GM18867 (cell line): ENCODE measurements at regions not wholly inside any gene's neighbourhood (a gene's known extent, or its start where the extent isn't known, plus 50 kb on each side); places are given as distances from the start of the nearest gene placed in this dataset.

Experiments used
- ATAC-seq: cut with Tn5 transposase; IDR thresholded peaks from one replicate; pipeline ENCODE4 v1.9.1; 2021; ENCODE audit warnings: mild to moderate bottlenecking, moderate library complexity; ENCODE audit not compliant: unreplicated experiment

- no peak for ATAC-seq
These were observed 139.8 kb downstream of the HNMT start for GRCh38 chr2:138104071-138104470.

DNA sequence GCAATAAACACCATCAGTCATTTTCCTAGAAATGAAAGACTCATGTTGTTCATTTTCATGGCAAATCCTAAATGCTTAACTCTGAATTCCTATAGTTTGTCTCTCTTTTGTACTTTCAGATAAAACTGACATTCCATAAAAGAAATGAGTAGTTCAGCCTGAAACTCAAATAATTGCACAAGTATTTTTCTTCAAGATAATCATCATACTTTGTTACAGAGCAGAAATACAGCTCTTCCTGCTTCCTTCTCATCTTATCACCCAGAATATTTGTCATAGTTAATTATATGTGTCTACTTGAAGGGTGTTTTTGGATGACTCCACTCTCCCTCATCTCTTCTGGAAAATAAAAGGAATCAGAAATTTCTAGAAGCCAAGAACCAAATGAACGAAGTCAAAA lies 141.1 kb downstream of the HNMT start:
- no peak for ATAC-seq

- ATAC-seq = no peak
These were observed 142.3 kb downstream of the HNMT start for GRCh38 chr2:138106606-138107005.

- no peak for ATAC-seq
These were observed 143.0 kb downstream of the HNMT start for GRCh38 chr2:138107288-138107687.

DNA sequence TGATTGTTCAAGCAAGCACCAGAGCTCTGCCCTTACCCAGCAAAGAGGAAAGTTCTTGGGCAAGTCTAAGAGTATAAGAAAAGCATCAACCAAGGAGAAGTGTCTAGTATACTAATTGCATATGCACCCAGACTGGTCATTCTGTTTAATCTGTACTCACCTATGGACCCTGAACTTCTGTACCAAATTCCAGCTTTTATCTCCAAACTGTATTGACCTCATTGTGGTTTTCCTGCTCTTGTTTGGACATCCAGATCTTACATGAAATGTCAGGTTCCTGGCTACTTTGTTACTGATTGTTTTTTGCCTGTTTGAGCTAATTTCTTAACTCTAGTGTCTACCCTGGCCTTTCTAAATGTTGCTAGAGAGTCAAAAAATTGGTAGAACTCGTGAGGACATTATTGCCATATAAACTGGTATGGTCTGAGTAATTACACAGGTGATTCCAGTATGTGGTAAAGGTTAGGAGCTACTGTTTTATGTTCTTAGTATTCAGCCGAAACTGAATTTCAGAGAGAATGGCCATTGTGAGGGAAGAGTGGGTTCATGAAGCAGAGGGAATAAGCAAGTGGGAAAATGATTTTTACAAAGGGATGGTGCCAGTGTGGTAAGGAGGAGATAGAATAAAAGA lies 146.3 kb downstream of the HNMT start:
- no peak for ATAC-seq

DNA sequence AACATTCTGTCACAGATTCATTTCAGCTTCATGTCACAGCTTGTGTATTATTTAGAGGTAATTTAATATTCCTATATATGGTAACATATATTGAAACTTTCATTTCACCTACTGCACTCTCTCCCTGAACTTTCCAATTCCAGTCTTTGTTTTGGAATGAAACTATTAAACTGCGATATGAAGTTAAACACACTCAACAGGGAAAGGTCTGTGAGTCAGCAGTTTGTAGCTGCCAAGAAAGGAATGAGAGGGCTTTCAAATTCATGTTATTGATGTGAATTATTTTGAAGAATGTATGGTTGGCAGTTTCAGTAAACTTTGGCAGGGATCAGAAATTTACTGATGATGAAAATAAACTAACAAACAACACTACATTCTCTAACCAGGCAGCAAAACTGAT lies 148.3 kb downstream of the HNMT start:
- ATAC-seq = no peak

DNA sequence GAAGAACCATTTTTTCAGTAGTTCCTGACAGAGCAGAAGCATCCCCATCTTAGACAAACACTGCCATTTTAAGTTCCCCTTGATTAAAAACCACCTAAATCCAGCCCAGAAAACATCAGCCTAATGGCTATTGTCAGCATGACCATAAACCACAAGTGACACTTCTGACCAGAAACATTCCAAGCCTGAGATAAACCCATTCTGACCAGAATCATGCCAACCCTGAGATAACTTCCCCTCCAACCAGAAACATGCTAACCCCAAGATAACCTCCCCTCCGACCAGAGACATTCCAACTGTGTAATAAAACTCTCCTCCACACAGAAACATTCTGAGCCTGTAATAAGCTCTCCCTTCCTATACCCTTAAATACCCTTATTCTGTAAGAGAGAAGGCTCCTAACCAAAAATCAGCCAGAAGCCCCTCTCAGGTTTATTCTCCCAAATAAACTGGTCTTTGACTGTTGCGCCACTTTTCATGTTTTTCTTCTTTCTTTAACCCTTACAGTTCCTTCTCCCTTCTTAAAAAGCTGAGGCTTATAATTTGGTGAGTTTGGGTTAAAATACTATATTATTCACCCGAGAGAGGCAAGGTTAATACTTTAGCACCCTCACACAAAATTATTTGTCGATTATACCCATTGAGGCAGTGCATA lies 149.7 kb downstream of the HNMT start:
- ATAC-seq = no peak

DNA sequence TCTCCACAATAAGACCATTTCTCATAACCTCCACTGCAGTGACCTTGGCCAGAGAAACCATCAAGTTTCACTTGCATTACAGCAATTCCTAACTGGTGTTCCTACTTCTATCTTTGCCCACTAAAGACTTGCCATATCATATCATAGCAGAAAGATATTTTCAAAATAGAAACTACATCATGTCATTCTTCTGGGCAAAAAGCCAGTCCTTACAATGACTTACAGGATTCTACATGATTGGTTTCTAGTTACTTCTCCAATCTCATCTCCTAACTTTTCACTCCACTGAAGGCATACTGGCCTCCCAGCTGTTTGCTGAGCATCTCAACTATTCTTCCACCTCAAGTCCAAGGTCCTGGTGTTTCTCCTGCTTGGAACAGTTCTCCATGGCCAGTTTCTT lies 151.4 kb downstream of the HNMT start:
- ATAC-seq = no peak

- no peak for ATAC-seq
These were observed 152.2 kb downstream of the HNMT start for GRCh38 chr2:138116456-138116855.

DNA sequence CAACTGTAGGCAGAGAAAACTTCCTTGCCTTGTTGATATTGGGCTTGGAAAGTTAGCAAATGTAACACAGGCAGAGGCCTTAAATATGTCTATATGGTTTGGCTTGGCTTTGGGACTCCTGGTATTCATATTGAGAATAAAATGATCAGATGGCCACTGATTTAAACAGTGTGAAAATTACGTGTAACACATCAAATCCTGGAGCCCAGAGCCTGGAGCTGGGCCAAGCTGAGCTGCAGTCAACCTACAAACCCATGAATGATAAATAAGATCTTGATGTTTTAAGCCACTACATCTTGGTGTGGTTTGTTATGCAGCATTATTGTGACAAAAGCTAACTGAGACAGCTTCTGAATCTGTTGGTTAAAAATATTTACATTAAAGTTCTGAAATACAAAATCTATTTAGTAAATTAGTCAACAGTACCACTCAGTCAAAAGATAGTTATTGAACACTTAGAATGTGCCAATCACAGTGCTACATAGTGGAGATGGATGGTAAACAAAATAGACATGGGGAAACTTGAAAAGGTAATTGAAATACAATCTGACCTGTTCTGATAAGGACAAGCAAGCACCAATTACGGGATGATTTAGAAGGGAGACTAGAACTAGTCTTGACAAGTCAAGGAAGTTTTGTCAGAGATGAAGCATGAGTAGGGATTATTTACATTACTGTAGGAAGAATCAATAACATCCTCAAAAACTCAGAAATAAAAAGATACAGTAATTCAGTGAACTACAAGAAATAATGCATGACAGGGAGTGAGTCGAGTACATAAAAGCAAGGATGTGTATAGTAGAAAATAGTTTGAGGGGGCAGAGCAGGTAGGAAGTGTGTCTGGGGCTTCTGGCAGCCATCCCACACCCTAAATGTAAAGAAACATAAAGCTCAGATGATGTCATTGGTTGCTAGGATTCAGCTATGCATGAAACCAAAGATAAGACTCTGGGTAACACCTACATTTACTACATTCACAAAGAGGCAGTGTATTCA lies 157.7 kb downstream of the HNMT start:
- no peak for ATAC-seq

DNA sequence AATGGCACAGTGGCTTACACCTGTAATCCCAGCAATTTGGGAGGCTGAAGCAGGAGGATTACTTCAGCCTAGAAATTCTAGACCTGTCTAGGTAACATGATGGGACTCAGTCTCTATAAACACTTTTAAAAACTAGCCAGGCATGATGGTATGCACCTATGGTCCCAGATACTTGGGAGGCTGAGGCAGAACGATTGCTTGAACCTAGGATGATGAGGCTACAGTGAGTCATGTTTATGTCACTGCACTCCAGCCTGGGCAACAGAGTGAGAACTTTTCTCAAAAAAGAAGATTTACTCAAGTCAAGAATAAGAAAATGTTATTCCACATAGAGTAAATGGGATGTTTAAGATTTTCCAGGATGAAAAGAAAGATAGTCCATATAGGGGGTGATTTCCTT lies 158.6 kb downstream of the HNMT start:
- no peak for ATAC-seq

- no peak for ATAC-seq
These were observed 159.5 kb downstream of the HNMT start for GRCh38 chr2:138123741-138124140.

GRCh38 chr2:138124521-138124920 lies 160.2 kb downstream of the HNMT start:
- no peak for ATAC-seq

- ATAC-seq = no peak
These were observed 161.3 kb downstream of the HNMT start for GRCh38 chr2:138125306-138126288.

DNA sequence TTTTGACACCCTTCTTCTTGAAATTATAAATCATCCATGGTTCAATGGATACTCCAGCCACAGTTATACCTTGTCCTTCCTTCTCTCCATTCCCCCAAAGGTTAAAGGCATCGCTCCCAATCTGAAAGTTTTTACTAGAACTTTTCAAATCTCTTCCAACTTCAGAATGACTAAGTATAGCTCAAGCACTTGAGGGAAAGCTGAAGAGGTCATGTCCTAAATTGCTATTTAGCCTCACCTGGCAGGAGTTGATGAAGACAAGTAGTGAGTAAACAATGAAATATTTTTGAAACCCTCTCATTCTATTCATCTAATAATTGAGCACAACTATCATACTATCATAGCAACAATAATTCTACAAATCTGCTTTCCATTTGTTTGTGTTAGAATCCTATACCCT lies 167.8 kb downstream of the HNMT start:
- no peak for ATAC-seq

- ATAC-seq = no peak
These were observed 173.7 kb downstream of the HNMT start for GRCh38 chr2:138137949-138138348.

DNA sequence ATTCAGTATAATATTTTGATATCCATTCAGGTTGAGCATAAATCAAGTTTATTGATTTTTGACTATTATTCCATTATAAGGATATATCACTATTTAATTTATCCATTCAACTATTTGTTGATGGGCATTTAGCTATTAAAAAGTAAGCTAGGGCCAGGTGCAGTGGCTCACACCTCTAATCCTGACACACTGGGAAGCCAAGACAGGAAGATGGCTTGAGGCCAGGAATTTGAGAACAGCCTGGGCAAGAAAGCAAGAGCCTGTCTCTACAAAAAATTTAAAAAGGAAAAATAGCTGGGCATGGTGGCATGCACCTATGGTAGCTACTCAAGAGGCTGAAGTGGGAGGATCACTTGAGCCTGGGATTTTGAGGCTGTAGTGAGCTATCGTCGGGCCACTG lies 183.5 kb downstream of the HNMT start:
- ATAC-seq = no peak

DNA sequence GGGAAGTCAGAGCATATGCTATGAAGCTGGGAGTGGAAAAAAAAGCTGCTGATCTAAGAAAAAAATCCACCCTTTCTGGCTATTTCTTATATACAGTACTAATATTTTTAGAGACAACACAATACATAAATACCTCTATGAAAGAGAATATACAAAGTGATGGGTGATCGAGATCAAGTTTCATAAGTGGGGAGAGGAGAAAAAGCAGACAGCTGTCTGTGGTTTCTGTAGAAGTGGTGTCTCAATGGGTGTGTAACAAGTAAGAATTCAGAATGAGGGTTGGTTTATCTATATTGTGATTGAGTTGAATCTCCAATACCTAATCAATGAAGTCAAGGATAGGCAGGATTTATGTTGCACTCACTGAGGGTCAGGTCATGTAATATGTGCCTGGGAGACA lies 191.0 kb downstream of the HNMT start:
- ATAC-seq = peak; percentile 84

GRCh38 chr2:138157372-138157771 lies 193.1 kb downstream of the HNMT start:
- peak; percentile 62 for ATAC-seq

GRCh38 chr2:138170485-138170884 lies 206.2 kb downstream of the HNMT start:
- ATAC-seq = no peak

DNA sequence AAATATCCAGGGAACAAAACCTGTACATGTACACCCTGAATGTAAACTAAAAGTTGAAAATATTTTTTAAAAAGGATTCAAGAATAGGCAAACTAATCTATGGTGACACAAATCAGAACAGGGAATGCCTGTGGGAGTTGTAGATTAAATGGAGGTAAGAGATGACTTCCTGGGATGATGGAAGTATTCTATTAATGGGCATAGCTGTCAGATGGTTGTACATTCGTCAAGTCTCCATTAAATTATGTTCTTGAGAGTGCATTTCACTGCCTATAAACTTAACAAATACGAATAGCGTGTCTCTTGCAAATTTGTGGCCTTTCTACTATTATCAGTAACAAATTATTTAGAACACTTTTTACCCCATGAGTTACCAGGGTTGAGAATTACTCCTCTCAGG lies 207.0 kb downstream of the HNMT start:
- ATAC-seq = no peak
